DND-41 (cell line): ENCODE measurements at regions not wholly inside any gene's neighbourhood (a gene's known extent, or its start where the extent isn't known, plus 50 kb on each side); places are given as distances from the start of the nearest gene placed in this dataset.

Experiments
- ATAC-seq: fragments of 200-7000 bp; cut with Tn5 transposase; 3 replicates; pipeline ENCODE4 v1.9.1; 2021; ENCODE audit warnings: low read depth; ENCODE audit not compliant: insufficient read depth
- DNase-seq: peaks from one replicate; pipeline ENCODE4 v3.0.0-alpha.2; 2020
- H2AFZ ChIP-seq: 2 replicates; pipeline ENCODE4 v1.6.0; 2012; ENCODE audit warnings: low read depth, low read length
- H3K27ac ChIP-seq: 2 replicates; pipeline ENCODE4 v1.5.1; 2012; ENCODE audit warnings: low read length, inconsistent platforms
- H3K27me3 ChIP-seq: fragments of 200-600 bp; sonication (generic); 2 replicates; pipeline ENCODE4 v1.6.0; 2012; ENCODE audit warnings: low read length, mild to moderate bottlenecking, inconsistent platforms; ENCODE audit not compliant: insufficient read depth, poor library complexity
- H3K36me3 ChIP-seq: 2 replicates; pipeline ENCODE4 v1.5.1; 2012; ENCODE audit warnings: low read length, inconsistent platforms; ENCODE audit not compliant: insufficient read depth
- H3K4me1 ChIP-seq: 2 replicates; pipeline ENCODE4 v1.5.1; 2012; ENCODE audit warnings: mild to moderate bottlenecking, low read length; ENCODE audit not compliant: insufficient read depth
- H3K4me2 ChIP-seq: 2 replicates; pipeline ENCODE4 v1.6.0; 2012; ENCODE audit warnings: mild to moderate bottlenecking, moderate library complexity, low read length, inconsistent platforms; ENCODE audit not compliant: insufficient read depth
- H3K4me3 ChIP-seq, 2 experiments: fragments of 200-600 bp in 1 of 2; shearing (Covaris generic) in 1 of 2; 2 replicates each; pipeline ENCODE4 v1.5.1; 2012 to 2016; ENCODE audit warnings: inconsistent platforms in 2 of 2, low read length in 2 of 2, mild to moderate bottlenecking in 2 of 2, low read depth in 1 of 2, moderate library complexity in 1 of 2
- H3K79me2 ChIP-seq: 2 replicates; pipeline ENCODE4 v1.6.0; 2012; ENCODE audit warnings: low read length, inconsistent platforms; ENCODE audit not compliant: insufficient read depth
- H3K9ac ChIP-seq: 2 replicates; pipeline ENCODE4 v1.6.0; 2012; ENCODE audit warnings: low read depth, mild to moderate bottlenecking, inconsistent platforms, low read length, moderate library complexity
- H3K9me3 ChIP-seq: 2 replicates; pipeline ENCODE4 v1.5.1; 2012; ENCODE audit warnings: low read length, moderate library complexity, mild to moderate bottlenecking, inconsistent platforms; ENCODE audit not compliant: insufficient read depth, severe bottlenecking
- H4K20me1 ChIP-seq: 2 replicates; pipeline ENCODE4 v1.6.0; 2012; ENCODE audit warnings: low read length; ENCODE audit not compliant: insufficient read depth
- EZH2 ChIP-seq: IDR thresholded peaks from 3 replicates; pipeline ENCODE4 v1.6.1; 2012; ENCODE audit warnings: borderline replicate concordance, low read depth, mild to moderate bottlenecking, moderate library complexity, low read length, inconsistent platforms; ENCODE audit not compliant: severe bottlenecking
- TF ChIP-seq, protein P1 (sequence below): IDR thresholded peaks from 2 replicates; pipeline ENCODE4 v1.5.1; 2012; ENCODE audit warnings: borderline replicate concordance, low read length, moderate library complexity, mild to moderate bottlenecking; ENCODE audit not compliant: poor library complexity, severe bottlenecking; ENCODE audit errors: extremely low read depth

DNA sequence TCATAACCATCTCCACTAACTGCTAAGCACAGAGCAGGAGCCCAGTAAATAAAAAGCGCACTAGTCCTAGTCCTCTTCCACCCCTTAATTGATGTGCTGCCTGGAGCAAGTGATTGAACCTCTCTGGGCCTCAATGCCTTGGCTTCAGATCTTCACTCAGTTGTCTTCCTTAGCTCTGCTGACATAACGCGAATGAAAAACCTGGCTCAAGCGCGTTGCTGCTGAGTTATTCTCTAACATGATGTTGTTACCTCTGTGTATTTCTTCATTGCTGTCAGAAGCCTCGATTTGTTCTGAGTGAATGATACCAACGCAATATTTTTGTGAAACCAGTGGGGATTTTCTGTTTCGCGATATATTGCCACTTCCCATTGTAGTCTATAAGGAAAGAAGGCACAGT lies 185.1 kb upstream of the CCND2 start:
- no peaks in the 10 kb centered on the region for H3K9me3 ChIP-seq
- ATAC-seq (no peak), DNase-seq (no peak)
- no peak overlapping the region for H2AFZ ChIP-seq
- no peaks in the 10 kb centered on the region for H3K79me2 ChIP-seq
- no peak overlapping the region for H3K27ac ChIP-seq
- H3K36me3 ChIP-seq: no peaks in the 10 kb centered on the region
- no peaks in the 10 kb centered on the region for H3K27me3 ChIP-seq
- H3K4me1 ChIP-seq: no peaks in the 10 kb centered on the region
- TF ChIP-seq EZH2: no peak
- TF ChIP-seq, protein P1, sequence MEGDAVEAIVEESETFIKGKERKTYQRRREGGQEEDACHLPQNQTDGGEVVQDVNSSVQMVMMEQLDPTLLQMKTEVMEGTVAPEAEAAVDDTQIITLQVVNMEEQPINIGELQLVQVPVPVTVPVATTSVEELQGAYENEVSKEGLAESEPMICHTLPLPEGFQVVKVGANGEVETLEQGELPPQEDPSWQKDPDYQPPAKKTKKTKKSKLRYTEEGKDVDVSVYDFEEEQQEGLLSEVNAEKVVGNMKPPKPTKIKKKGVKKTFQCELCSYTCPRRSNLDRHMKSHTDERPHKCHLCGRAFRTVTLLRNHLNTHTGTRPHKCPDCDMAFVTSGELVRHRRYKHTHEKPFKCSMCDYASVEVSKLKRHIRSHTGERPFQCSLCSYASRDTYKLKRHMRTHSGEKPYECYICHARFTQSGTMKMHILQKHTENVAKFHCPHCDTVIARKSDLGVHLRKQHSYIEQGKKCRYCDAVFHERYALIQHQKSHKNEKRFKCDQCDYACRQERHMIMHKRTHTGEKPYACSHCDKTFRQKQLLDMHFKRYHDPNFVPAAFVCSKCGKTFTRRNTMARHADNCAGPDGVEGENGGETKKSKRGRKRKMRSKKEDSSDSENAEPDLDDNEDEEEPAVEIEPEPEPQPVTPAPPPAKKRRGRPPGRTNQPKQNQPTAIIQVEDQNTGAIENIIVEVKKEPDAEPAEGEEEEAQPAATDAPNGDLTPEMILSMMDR: no peak
- H3K4me2 ChIP-seq: no peak overlapping the region
- H3K4me3 ChIP-seq: no peak overlapping the region
- H3K9ac ChIP-seq: no peak overlapping the region
- 0 out of 2 replicates have a peak, but pooled peaks cover 2% of the 10 kb centered on the region for H4K20me1 ChIP-seq

DNA sequence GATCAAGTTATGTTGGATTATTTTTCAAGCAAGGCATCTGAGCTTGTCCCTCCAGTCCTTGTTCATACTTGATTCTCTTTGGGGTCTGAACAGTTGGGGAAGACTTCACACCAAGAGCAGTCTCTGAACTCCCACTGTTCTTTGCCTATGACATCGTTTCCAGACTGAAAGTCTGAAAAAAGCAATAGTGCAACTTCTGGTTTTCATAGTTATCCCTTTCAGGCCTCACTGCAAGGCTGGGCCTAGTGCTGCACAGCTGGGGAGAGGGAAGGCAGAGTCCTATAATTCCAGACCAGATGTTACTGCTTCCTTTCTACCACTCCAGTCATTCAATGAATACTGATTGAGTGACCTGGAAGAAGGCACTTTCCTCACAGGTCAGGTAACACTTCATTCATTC lies 187.1 kb upstream of the CCND2 start:
- Histone ChIP-seq H3K4me3 (no peak overlapping the region), H3K27me3 (no peaks in the 10 kb centered on the region), H3K27ac (no peak overlapping the region), H3K79me2 (no peaks in the 10 kb centered on the region), H4K20me1 (no peaks in the 10 kb centered on the region), H3K4me2 (no peak overlapping the region), H3K4me1 (no peaks in the 10 kb centered on the region), H3K9me3 (no peaks in the 10 kb centered on the region), H3K9ac (no peak overlapping the region), H2AFZ (no peak overlapping the region), H3K36me3 (no peaks in the 10 kb centered on the region)
- ATAC-seq (no peak), DNase-seq (no peak)
- TF ChIP-seq, protein P1: no peak
- no peak for TF ChIP-seq EZH2

DNA sequence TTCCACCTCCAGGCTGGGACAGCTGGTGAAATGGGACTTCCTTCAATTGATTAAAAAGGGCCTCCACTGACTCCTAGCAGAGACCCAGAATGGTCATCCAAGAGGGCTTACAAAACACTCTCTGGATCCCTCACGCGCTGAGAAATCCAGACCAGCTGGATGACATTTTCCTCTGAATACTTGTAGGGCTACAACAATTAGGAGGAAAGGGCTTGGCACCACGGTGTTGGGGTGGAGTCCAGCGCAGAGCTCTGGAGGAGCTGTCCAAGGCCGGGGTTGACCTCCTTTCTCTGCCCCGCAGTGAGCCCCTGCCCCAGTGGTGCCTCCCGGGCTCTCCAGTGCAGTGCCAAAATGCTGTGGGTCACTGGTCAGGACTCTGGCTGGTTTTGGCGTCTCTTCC lies 189.0 kb upstream of the CCND2 start:
- no peak for DNase-seq
- ATAC-seq: no peak
- Histone ChIP-seq H3K4me3 (no peak overlapping the region), H3K4me1 (no peaks in the 10 kb centered on the region), H3K4me2 (no peak overlapping the region), H3K27me3 (peaks cover 6% of the 10 kb centered on the region), H4K20me1 (no peaks in the 10 kb centered on the region), H3K27ac (no peak overlapping the region), H3K9me3 (no peaks in the 10 kb centered on the region), H2AFZ (no peak overlapping the region), H3K9ac (no peak overlapping the region), H3K79me2 (no peaks in the 10 kb centered on the region), H3K36me3 (no peaks in the 10 kb centered on the region)
- TF ChIP-seq, protein P1: no peak
- no peak for TF ChIP-seq EZH2
